ENCODE measurements at regions not wholly inside any gene's neighbourhood (a gene's known extent, or its start where the extent isn't known, plus 50 kb on each side); places are given as distances from the start of the nearest gene placed in this dataset.

GRCh38 chr5:133811168-133811567 is 157.3 kb downstream of the C5orf15 start:
- TF ChIP-seq CTCF (IDR thresholded peaks at IDR 0.05; ENCODE audit: unreplicated experiment): no peak
- H3K4me1 Mint-ChIP-seq: no peaks in the 10 kb centered on the region
- H3K36me3 Mint-ChIP-seq: no peaks in the 10 kb centered on the region
- no peak overlapping the region for H3K27ac Mint-ChIP-seq
- H3K9me3 Mint-ChIP-seq: no peaks in the 10 kb centered on the region
- H3K4me3 Mint-ChIP-seq: no peak overlapping the region
- DNase-seq (ENCODE audit: low spot score in 2 of 2, unreplicated experiment in 2 of 2): no peak
- peaks cover 20% of the 10 kb centered on the region for H3K27me3 Mint-ChIP-seq (ENCODE audit: low read depth)

- Mint-ChIP-seq H3K9me3 (no peaks in the 10 kb centered on the region), H3K27me3 (ENCODE audit: low read depth) (peaks cover 22% of the 10 kb centered on the region), H3K27ac (no peak overlapping the region), H3K36me3 (no peaks in the 10 kb centered on the region), H3K4me1 (no peaks in the 10 kb centered on the region), H3K4me3 (no peak overlapping the region)
- no peak for DNase-seq (ENCODE audit: low spot score in 2 of 2, unreplicated experiment in 2 of 2)
- TF ChIP-seq CTCF (IDR thresholded peaks at IDR 0.05; ENCODE audit: unreplicated experiment): no peak
Observed at GRCh38 chr5:133809801-133810200, 158.6 kb downstream of the C5orf15 start.

DNA sequence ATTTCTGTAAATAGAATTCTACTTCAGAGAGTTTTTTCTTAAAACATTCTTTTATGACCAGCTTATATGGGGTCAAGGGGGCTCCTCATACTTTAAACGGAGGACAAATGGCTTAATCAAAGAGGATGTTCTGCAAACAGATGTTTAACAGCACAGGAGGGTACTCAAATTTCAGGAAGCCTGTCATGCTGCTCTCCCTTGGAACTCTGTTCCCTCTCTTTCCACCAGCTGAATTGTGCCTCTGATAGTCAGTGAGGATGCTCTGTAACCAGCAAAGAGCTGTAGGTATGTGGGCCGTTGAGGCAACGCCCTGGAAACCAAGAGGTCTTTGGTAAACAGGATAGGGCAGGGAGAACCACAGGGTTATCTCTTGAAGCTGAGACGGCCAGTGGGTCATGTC is 161.1 kb downstream of the C5orf15 start:
- Mint-ChIP-seq H3K27ac (no peak overlapping the region), H3K27me3 (ENCODE audit: low read depth) (peaks cover 16% of the 10 kb centered on the region), H3K9me3 (peaks cover 5% of the 10 kb centered on the region), H3K36me3 (no peaks in the 10 kb centered on the region), H3K4me1 (no peaks in the 10 kb centered on the region), H3K4me3 (no peak overlapping the region)
- TF ChIP-seq CTCF (IDR thresholded peaks at IDR 0.05; ENCODE audit: unreplicated experiment): no peak
- no peak for DNase-seq (ENCODE audit: low spot score in 2 of 2, unreplicated experiment in 2 of 2)

- H3K4me3 Mint-ChIP-seq: no peak overlapping the region
- no peak for DNase-seq (ENCODE audit: low spot score in 2 of 2, unreplicated experiment in 2 of 2)
- peaks cover 5% of the 10 kb centered on the region for H3K9me3 Mint-ChIP-seq
- H3K36me3 Mint-ChIP-seq: no peaks in the 10 kb centered on the region
- no peaks in the 10 kb centered on the region for H3K4me1 Mint-ChIP-seq
- peaks cover 16% of the 10 kb centered on the region for H3K27me3 Mint-ChIP-seq (ENCODE audit: low read depth)
- no peak overlapping the region for H3K27ac Mint-ChIP-seq
- no peak for TF ChIP-seq CTCF (IDR thresholded peaks at IDR 0.05; ENCODE audit: unreplicated experiment)
Observed at GRCh38 chr5:133806847-133807246, 161.6 kb downstream of the C5orf15 start.

DNA sequence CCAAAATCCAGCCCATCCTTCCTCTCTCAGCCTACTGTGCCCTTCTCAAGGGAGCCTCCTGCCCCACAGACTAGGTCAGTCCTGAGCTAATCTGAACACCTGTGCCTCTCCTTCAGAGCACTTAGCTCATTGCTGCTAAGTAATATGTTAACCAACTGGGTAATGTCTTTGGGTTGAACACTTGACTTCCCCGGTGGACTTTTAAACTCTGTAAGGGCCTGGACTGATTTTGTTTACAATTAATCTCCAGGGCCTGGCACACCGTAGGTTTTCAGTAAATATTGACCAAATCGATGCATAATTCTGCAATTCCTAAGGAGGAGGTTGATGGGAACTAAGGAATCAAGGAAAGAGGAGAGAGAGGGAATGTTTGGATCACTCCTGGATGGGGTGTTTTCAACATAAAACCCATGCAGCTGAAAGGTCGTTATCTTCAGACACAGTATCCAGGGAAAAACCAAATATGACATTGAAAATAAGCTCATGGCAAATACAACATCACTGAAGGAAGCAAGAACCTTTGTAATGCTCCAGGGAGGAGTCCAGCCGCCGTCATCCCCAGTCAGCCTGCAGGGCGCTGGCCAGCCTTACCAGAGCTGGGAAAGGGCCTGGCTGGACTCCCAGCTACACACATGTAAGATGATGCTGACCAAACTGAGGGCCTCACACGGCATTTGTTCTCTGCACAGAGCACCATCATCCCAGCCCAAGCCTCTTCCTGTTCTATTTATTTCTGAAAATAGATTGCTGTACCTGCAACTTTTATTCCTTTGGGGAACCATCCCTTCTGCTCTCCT is 166.3 kb downstream of the C5orf15 start:
- Mint-ChIP-seq H3K4me1 (peaks cover 16% of the 10 kb centered on the region), H3K36me3 (no peaks in the 10 kb centered on the region), H3K9me3 (peaks cover 5% of the 10 kb centered on the region), H3K4me3 (no peak overlapping the region), H3K27me3 (ENCODE audit: low read depth) (peaks cover 7% of the 10 kb centered on the region), H3K27ac (no peak overlapping the region)
- no peak for TF ChIP-seq CTCF (IDR thresholded peaks at IDR 0.05; ENCODE audit: unreplicated experiment)
- DNase-seq (ENCODE audit: low spot score in 2 of 2, unreplicated experiment in 2 of 2): no peak

All from mesothelial cell of epicardium (in vitro differentiated cells).